PC-3 (cell line): ENCODE measurements at regions not wholly inside any gene's neighbourhood (a gene's known extent, or its start where the extent isn't known, plus 50 kb on each side); places are given as distances from the start of the nearest gene placed in this dataset.
A peak's percentile ranks its signal among the peaks of the same experiment; 100 is the strongest.

ENCODE experiments used
- ATAC-seq: fragments of 200-7000 bp; cut with Tn5 transposase; 2 replicates; pipeline ENCODE4 v1.9.1; 2020; ENCODE audit warnings: mild to moderate bottlenecking, moderate library complexity
- BruUV-seq: library from RNA; stranded (reverse); fragments of 400-500 nt; replicated peaks from 2 replicates; lab custom pipeline; 2021; lab: Mats Ljungman, UMichigan
- CTCF ChIA-PET: fragments of 300-600 bp; sonication (Branson Sonifier 250); formaldehyde crosslinking; loops from one replicate; lab custom pipeline; 2022; ENCODE audit warnings: antibody characterized with exemption; lab: Charles Lee
- POLR2A ChIA-PET: fragments of 300-600 bp; sonication (Branson Sonifier 250); formaldehyde crosslinking; loops from one replicate; lab custom pipeline; 2022; ENCODE audit warnings: antibody characterized with exemption; ENCODE audit not compliant: unreplicated experiment; lab: Charles Lee
- DNase-seq: peaks from one replicate; pipeline ENCODE4 v3.0.0-alpha.2; 2015
- H2AFZ ChIP-seq: fragments of 300-600 bp; sonication (generic); 2 replicates; pipeline ENCODE4 v1.6.0; 2016; ENCODE audit warnings: antibody characterized with exemption, low read length
- H3F3A ChIP-seq: fragments of 300-600 bp; sonication (generic); one replicate; pipeline ENCODE4 v1.6.0; 2017; ENCODE audit warnings: antibody characterized with exemption, low read length, control low read depth, mild to moderate bottlenecking; ENCODE audit not compliant: unreplicated experiment
- H3K27ac ChIP-seq: fragments of 300-600 bp; sonication (generic); 2 replicates; pipeline ENCODE4 v1.5.1; 2016; ENCODE audit warnings: mild to moderate bottlenecking, low read length
- H3K27me3 ChIP-seq: fragments of 300-600 bp; sonication (generic); 2 replicates; pipeline ENCODE4 v1.6.1; 2016; ENCODE audit warnings: low read length, mixed read lengths
- H3K36me3 ChIP-seq: fragments of 300-600 bp; sonication (generic); 2 replicates; pipeline ENCODE4 v1.6.1; 2016; ENCODE audit warnings: low read depth, mixed run types, low read length, mixed read lengths
- H3K4me1 ChIP-seq: fragments of 300-600 bp; sonication (generic); 2 replicates; pipeline ENCODE4 v1.5.1; 2016; ENCODE audit warnings: low read length; ENCODE audit not compliant: insufficient read depth
- H3K4me2 ChIP-seq: fragments of 300-600 bp; sonication (generic); 2 replicates; pipeline ENCODE4 v1.6.0; 2016; ENCODE audit warnings: low read length
- H3K4me3 ChIP-seq: fragments of 300-600 bp; sonication (generic); 2 replicates; pipeline ENCODE4 v1.5.1; 2016; ENCODE audit warnings: mild to moderate bottlenecking, low read length, mixed read lengths
- H3K79me2 ChIP-seq: fragments of 300-600 bp; sonication (generic); 2 replicates; pipeline ENCODE4 v1.6.1; 2017; ENCODE audit warnings: low read length, mixed read lengths
- H3K9ac ChIP-seq: fragments of 300-600 bp; sonication (generic); 2 replicates; pipeline ENCODE4 v1.6.0; 2016; ENCODE audit warnings: mild to moderate bottlenecking, low read length
- H3K9me2 ChIP-seq: fragments of 300-600 bp; sonication (generic); replicated peaks from 2 replicates; pipeline ENCODE4 v1.6.1; 2016; ENCODE audit warnings: mixed run types, low read length, mixed read lengths
- H3K9me3 ChIP-seq: fragments of 300-600 bp; sonication (generic); 2 replicates; pipeline ENCODE4 v1.6.1; 2016; ENCODE audit warnings: low read length, mixed read lengths
- H4K20me1 ChIP-seq: fragments of 300-600 bp; sonication (generic); 2 replicates; pipeline ENCODE4 v1.6.1; 2016; ENCODE audit warnings: low read length, mixed read lengths
- EZH2 ChIP-seq: fragments of 300-600 bp; sonication (generic); IDR thresholded peaks from one replicate; pipeline ENCODE4 v1.6.1; 2017; ENCODE audit warnings: antibody characterized with exemption, mild to moderate bottlenecking, low read length; ENCODE audit not compliant: unreplicated experiment
- EZH2phosphoT487 ChIP-seq: fragments of 300-600 bp; sonication (generic); IDR thresholded peaks from 2 replicates; pipeline ENCODE4 v1.6.1; 2018; ENCODE audit warnings: mild to moderate bottlenecking, antibody characterized with exemption, low read length, borderline replicate concordance
- intact Hi-C: fragments of 100-400 bp; cut with micrococcal nuclease; formaldehyde crosslinking; loops from 2 replicates; pipeline ENCODE4 v1.9.0; 2023
- TF ChIP-seq, protein P1 (sequence below): fragments of 300-600 bp; sonication (generic); conservative IDR thresholded peaks from 2 replicates; pipeline ENCODE4 v1.5.1; 2017; ENCODE audit warnings: antibody characterized with exemption, low read depth, mild to moderate bottlenecking, low read length

DNA sequence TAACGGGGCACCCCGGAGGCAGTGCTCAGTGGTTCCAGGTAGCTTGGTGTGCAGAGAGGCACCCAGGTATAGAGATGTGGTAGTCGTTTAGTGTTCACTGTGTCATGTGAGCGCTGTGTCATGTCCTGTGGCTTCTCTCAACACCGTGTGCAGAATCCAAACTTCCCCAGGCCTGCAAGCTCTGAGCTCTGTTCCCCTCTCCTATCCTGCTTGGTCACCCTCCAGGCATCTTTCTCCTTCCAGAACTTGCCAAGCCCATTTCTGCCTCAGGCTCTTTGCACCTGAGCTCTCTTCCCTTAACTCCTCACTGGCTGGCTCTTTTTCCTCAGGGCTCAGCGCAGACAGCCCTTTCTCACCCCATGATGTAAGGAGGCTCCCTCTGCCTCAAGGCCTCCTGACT lies 64.8 kb downstream of the CARTPT start:
- H3K36me3 ChIP-seq: no peaks in the 10 kb centered on the region
- BruUV-seq: no TSS peak
- intact Hi-C loops: loop anchor here (1.0 to 2.0 kb wide), 2 partner anchors 138 to 235 kb away; no protein-coding TSS in a partner anchor
- peak; percentile 2 for DNase-seq
- no peaks in the 10 kb centered on the region for H3K9me2 ChIP-seq
- no peak overlapping the region; the same call in 1 of the 2 replicates for H2AFZ ChIP-seq
- POLR2A ChIA-PET: no interaction called here
- no peaks in the 10 kb centered on the region for H3F3A ChIP-seq
- no peak overlapping the region for H3K27ac ChIP-seq
- H3K79me2 ChIP-seq: no peaks in the 10 kb centered on the region
- H3K9me3 ChIP-seq: no peaks in the 10 kb centered on the region
- H3K4me3 ChIP-seq: no peak overlapping the region
- no peaks in the 10 kb centered on the region for H4K20me1 ChIP-seq
- ATAC-seq: no peak
- H3K27me3 ChIP-seq: no peaks in the 10 kb centered on the region
- H3K4me1 ChIP-seq: peaks cover 5% of the 10 kb centered on the region; the same call in 1 of the 2 replicates
- CTCF ChIA-PET: interaction anchor here (0.5 to 1.4 kb wide), 4 partner anchors 61 to 524 kb away, joined by 3 to 13 read pairs (median 5); no protein-coding TSS in a partner anchor
- TF ChIP-seq EZH2phosphoT487: no peak
- no peak for TF ChIP-seq EZH2
- TF ChIP-seq, protein P1, sequence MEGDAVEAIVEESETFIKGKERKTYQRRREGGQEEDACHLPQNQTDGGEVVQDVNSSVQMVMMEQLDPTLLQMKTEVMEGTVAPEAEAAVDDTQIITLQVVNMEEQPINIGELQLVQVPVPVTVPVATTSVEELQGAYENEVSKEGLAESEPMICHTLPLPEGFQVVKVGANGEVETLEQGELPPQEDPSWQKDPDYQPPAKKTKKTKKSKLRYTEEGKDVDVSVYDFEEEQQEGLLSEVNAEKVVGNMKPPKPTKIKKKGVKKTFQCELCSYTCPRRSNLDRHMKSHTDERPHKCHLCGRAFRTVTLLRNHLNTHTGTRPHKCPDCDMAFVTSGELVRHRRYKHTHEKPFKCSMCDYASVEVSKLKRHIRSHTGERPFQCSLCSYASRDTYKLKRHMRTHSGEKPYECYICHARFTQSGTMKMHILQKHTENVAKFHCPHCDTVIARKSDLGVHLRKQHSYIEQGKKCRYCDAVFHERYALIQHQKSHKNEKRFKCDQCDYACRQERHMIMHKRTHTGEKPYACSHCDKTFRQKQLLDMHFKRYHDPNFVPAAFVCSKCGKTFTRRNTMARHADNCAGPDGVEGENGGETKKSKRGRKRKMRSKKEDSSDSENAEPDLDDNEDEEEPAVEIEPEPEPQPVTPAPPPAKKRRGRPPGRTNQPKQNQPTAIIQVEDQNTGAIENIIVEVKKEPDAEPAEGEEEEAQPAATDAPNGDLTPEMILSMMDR: no peak
- H3K4me2 ChIP-seq: no peak overlapping the region
- H3K9ac ChIP-seq: no peak overlapping the region

DNA sequence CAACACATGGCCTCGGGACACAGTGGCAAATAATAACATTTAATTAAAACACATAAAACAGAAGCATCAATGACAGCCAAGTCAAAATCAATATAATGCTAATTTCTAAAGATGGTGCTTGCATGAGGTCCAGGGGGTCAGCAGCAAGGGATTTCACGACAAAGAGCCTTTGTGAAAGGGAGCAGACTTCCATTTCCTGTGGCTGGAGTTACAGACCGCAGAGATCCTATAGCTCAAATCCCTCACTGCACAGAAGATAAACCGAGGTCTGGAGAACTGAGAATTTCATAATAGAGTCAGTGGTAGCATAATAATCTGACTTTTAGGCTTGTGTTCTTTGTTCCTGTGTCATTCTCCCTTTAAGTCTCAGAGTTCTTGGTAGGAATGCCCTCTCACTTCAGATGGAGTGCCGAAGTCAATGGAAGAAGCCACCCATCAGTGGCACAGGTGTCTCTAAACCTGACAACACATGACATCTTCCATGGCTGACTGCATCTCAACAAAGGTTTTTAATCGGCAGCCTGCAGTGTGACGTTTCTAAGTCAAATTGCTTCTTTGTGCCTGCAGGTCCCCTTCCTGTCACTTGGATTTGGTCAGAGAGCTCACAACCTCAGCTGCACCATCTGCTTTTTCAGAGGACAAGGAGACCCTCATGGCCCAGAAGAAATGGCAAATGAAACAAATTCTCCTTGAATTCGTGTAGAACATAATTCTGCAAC lies 67.4 kb downstream of the CARTPT start:
- no peaks in the 10 kb centered on the region for H3K9me3 ChIP-seq
- H3K4me1 ChIP-seq: peaks cover 5% of the 10 kb centered on the region; the same call in 1 of the 2 replicates
- H3K4me3 ChIP-seq: no peak overlapping the region
- H4K20me1 ChIP-seq: no peaks in the 10 kb centered on the region
- ATAC-seq (no peak), DNase-seq (no peak)
- no peak overlapping the region for H2AFZ ChIP-seq
- H3K4me2 ChIP-seq: no peak overlapping the region
- H3K9me2 ChIP-seq: no peaks in the 10 kb centered on the region
- BruUV-seq: no TSS peak
- H3K9ac ChIP-seq: no peak overlapping the region
- H3K36me3 ChIP-seq: no peaks in the 10 kb centered on the region
- TF ChIP-seq EZH2phosphoT487 (no peak), EZH2 (no peak)
- TF ChIP-seq, protein P1: no peak
- intact Hi-C loops: no loop called here
- POLR2A ChIA-PET: no interaction called here
- CTCF ChIA-PET: no interaction called here
- no peaks in the 10 kb centered on the region for H3F3A ChIP-seq
- no peak overlapping the region for H3K27ac ChIP-seq
- no peaks in the 10 kb centered on the region for H3K79me2 ChIP-seq
- H3K27me3 ChIP-seq: no peaks in the 10 kb centered on the region

DNA sequence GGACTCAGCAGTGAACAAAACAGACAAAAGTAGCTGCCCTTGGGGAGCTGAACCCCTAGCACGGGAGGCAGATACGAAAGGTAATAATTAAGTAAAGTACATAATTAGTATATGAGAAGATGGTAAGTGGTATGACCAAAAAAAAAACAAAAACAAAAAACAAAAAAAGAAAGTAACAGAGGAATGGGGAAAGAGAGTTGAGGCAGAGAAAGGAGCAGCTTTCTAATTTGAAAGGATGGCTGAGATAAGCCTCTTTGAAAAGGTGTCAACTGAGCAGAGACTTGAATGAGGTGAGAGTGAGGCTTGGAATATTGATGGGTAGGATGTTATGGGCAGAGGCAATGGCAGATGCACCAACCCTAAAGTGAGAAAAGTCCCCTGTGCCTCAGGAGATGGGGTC lies 69.7 kb downstream of the CARTPT start:
- intact Hi-C loops: no loop called here
- H2AFZ ChIP-seq: no peak overlapping the region
- CTCF ChIA-PET: no interaction called here
- H4K20me1 ChIP-seq: no peaks in the 10 kb centered on the region
- no peak overlapping the region for H3K4me3 ChIP-seq
- no peak overlapping the region for H3K4me2 ChIP-seq
- no peaks in the 10 kb centered on the region for H3K9me2 ChIP-seq
- no peaks in the 10 kb centered on the region for H3K79me2 ChIP-seq
- no peaks in the 10 kb centered on the region for H3K4me1 ChIP-seq
- H3F3A ChIP-seq: no peaks in the 10 kb centered on the region
- H3K9me3 ChIP-seq: no peaks in the 10 kb centered on the region
- no peak for DNase-seq
- ATAC-seq: no peak
- H3K9ac ChIP-seq: no peak overlapping the region
- H3K27ac ChIP-seq: no peak overlapping the region
- POLR2A ChIA-PET: no interaction called here
- H3K36me3 ChIP-seq: no peaks in the 10 kb centered on the region
- no peaks in the 10 kb centered on the region for H3K27me3 ChIP-seq
- no peak for TF ChIP-seq EZH2phosphoT487
- TF ChIP-seq, protein P1: no peak
- no peak for TF ChIP-seq EZH2
- no TSS peak for BruUV-seq
